ENCODE measurements at regions not wholly inside any gene's neighbourhood (a gene's known extent, or its start where the extent isn't known, plus 50 kb on each side); places are given as distances from the start of the nearest gene placed in this dataset.

GRCh38 chr17:13297183-13297582, 279.4 kb upstream of the ELAC2 start:
- TF ChIP-seq CTCF (IDR thresholded peaks at IDR 0.05; ENCODE audit: insufficient read depth, low read length, severe bottlenecking), result no peak
- H3K36me3 ChIP-seq (ENCODE audit: control insufficient read depth, insufficient read depth, low read length), result no peaks in the 10 kb centered on the region
- no peaks in the 10 kb centered on the region for H3K27me3 ChIP-seq (ENCODE audit: control insufficient read depth, insufficient read depth, low read length)
- no peak overlapping the region for H3K4me3 ChIP-seq (ENCODE audit: low read depth, low read length)
- no peak for DNase-seq (ENCODE audit: low read depth)
- FAIRE-seq, result no peak

- DNase-seq (ENCODE audit: low read depth), result no peak
- no peaks in the 10 kb centered on the region for H3K27me3 ChIP-seq (ENCODE audit: control insufficient read depth, insufficient read depth, low read length)
- no peak overlapping the region for H3K4me3 ChIP-seq (ENCODE audit: low read depth, low read length)
- no peak for FAIRE-seq
- no peaks in the 10 kb centered on the region for H3K36me3 ChIP-seq (ENCODE audit: control insufficient read depth, insufficient read depth, low read length)
- TF ChIP-seq CTCF (IDR thresholded peaks at IDR 0.05; ENCODE audit: insufficient read depth, low read length, severe bottlenecking), result no peak
Observed at GRCh38 chr17:13293421-13293820, 275.6 kb upstream of the ELAC2 start.

- FAIRE-seq, result no peak
- no peak overlapping the region for H3K4me3 ChIP-seq (ENCODE audit: low read depth, low read length)
- H3K27me3 ChIP-seq (ENCODE audit: control insufficient read depth, insufficient read depth, low read length), result no peaks in the 10 kb centered on the region
- TF ChIP-seq CTCF (IDR thresholded peaks at IDR 0.05; ENCODE audit: insufficient read depth, low read length, severe bottlenecking), result no peak
- H3K36me3 ChIP-seq (ENCODE audit: control insufficient read depth, insufficient read depth, low read length), result no peaks in the 10 kb centered on the region
- no peak for DNase-seq (ENCODE audit: low read depth)
Observed at GRCh38 chr17:13292291-13292690, 274.5 kb upstream of the ELAC2 start.

GRCh38 chr17:13288248-13288647, 270.4 kb upstream of the ELAC2 start:
- H3K27me3 ChIP-seq (ENCODE audit: control insufficient read depth, insufficient read depth, low read length), result no peaks in the 10 kb centered on the region
- H3K36me3 ChIP-seq (ENCODE audit: control insufficient read depth, insufficient read depth, low read length), result no peaks in the 10 kb centered on the region
- DNase-seq (ENCODE audit: low read depth) (no peak), FAIRE-seq (no peak)
- no peak overlapping the region for H3K4me3 ChIP-seq (ENCODE audit: low read depth, low read length)
- TF ChIP-seq CTCF (IDR thresholded peaks at IDR 0.05; ENCODE audit: insufficient read depth, low read length, severe bottlenecking), result no peak

GRCh38 chr17:13287226-13287625, 269.4 kb upstream of the ELAC2 start:
- Histone ChIP-seq H3K36me3 (ENCODE audit: control insufficient read depth, insufficient read depth, low read length) (no peaks in the 10 kb centered on the region), H3K27me3 (ENCODE audit: control insufficient read depth, insufficient read depth, low read length) (no peaks in the 10 kb centered on the region), H3K4me3 (ENCODE audit: low read depth, low read length) (no peak overlapping the region)
- DNase-seq (ENCODE audit: low read depth), result no peak
- FAIRE-seq, result no peak
- TF ChIP-seq CTCF (IDR thresholded peaks at IDR 0.05; ENCODE audit: insufficient read depth, low read length, severe bottlenecking), result no peak

GRCh38 chr17:13283606-13284005, 265.8 kb upstream of the ELAC2 start:
- DNase-seq (ENCODE audit: low read depth) (no peak), FAIRE-seq (no peak)
- H3K36me3 ChIP-seq (ENCODE audit: control insufficient read depth, insufficient read depth, low read length), result no peaks in the 10 kb centered on the region
- H3K4me3 ChIP-seq (ENCODE audit: low read depth, low read length), result no peak overlapping the region
- TF ChIP-seq CTCF (IDR thresholded peaks at IDR 0.05; ENCODE audit: insufficient read depth, low read length, severe bottlenecking), result no peak
- H3K27me3 ChIP-seq (ENCODE audit: control insufficient read depth, insufficient read depth, low read length), result no peaks in the 10 kb centered on the region
